Peyer's patch (tissue), 4 donors: ENCODE measurements at regions not wholly inside any gene's neighbourhood (a gene's known extent, or its start where the extent isn't known, plus 50 kb on each side); places are given as distances from the start of the nearest gene placed in this dataset.

Experiments used
- POLR2A ChIP-seq, 2 donors: fragments of 450-650 bp; IDR thresholded peaks; one replicate each; pipeline ENCODE4 v1.5.1; 2017; ENCODE audit warnings: antibody characterized with exemption in 2 of 2, mild to moderate bottlenecking in 2 of 2, moderate library complexity in 2 of 2
- TF ChIP-seq, protein P1 (sequence below), 6 experiments: fragments of 450-650 bp in 4 of 6; fragments of 200-600 bp in 2 of 6; sonication (generic) in 1 of 6; IDR thresholded peaks; one replicate each; pipeline ENCODE4 v1.5.1; 2017 to 2019; ENCODE audit warnings: antibody characterized with exemption in 6 of 6, mild to moderate bottlenecking in 3 of 6, moderate library complexity in 1 of 6

- TF ChIP-seq, protein P1, sequence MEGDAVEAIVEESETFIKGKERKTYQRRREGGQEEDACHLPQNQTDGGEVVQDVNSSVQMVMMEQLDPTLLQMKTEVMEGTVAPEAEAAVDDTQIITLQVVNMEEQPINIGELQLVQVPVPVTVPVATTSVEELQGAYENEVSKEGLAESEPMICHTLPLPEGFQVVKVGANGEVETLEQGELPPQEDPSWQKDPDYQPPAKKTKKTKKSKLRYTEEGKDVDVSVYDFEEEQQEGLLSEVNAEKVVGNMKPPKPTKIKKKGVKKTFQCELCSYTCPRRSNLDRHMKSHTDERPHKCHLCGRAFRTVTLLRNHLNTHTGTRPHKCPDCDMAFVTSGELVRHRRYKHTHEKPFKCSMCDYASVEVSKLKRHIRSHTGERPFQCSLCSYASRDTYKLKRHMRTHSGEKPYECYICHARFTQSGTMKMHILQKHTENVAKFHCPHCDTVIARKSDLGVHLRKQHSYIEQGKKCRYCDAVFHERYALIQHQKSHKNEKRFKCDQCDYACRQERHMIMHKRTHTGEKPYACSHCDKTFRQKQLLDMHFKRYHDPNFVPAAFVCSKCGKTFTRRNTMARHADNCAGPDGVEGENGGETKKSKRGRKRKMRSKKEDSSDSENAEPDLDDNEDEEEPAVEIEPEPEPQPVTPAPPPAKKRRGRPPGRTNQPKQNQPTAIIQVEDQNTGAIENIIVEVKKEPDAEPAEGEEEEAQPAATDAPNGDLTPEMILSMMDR (IDR thresholded peaks at IDR 0.05): no peak
- TF ChIP-seq POLR2A (IDR thresholded peaks at IDR 0.05): no peak
Measured at GRCh38 chr14:83798421-83798820, 1731.5 kb upstream of the FLRT2 start.
